Inflammatory macrophage (primary cell): ENCODE measurements at regions not wholly inside any gene's neighbourhood (a gene's known extent, or its start where the extent isn't known, plus 50 kb on each side); places are given as distances from the start of the nearest gene placed in this dataset.

Source experiments
- DNase-seq, 2 donors: peaks; one replicate each; pipeline ENCODE4 v3.0.0-alpha.2; 2020 to 2022

GRCh38 chr5:147963948-147964693, 57.8 kb upstream of the C5orf46 start:
- peak; percentile 30 to 46 for DNase-seq

DNA sequence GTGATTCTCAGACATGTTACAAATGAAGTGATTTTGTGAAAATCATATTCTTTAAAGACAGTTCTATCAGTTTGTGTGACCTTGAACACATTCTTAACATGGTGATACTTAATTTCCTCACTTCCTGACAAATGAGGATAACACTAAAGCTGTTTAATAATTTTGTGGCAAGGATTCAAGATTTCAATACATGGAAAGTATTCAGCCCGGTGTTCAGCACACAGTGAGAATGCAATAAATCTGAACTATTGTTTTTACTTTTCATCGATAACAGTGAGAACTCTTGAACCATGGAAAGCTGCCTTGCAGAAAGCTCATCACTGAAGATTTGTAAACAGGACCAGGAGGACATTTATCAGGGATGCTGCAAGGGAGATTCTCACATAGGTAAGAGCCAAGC, 57.1 kb upstream of the C5orf46 start:
- no peak for DNase-seq

GRCh38 chr5:147961208-147961749, 54.9 kb upstream of the C5orf46 start:
- DNase-seq = no peak

DNA sequence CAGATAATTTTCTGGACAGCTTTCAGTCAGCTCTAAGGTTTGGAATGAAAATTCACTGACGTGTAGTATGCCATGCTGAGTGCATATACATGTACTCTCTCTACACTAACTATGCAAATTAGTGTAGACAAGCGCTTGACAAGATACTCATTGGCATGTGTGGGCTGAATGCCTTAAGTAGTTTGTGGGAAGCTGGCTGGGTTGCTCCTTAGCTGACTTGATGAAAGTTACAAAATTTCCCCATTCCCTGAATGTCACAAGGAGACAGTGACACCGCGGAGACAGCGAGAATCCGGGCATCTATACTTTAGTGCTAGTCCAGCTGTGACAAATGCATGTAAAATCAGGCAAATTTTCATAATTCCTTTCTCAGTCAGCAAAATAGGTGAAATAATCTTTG, 51.6 kb upstream of the C5orf46 start:
- no peak for DNase-seq

GRCh38 chr5:147956842-147957223, 50.5 kb upstream of the C5orf46 start:
- no peak for DNase-seq

DNA sequence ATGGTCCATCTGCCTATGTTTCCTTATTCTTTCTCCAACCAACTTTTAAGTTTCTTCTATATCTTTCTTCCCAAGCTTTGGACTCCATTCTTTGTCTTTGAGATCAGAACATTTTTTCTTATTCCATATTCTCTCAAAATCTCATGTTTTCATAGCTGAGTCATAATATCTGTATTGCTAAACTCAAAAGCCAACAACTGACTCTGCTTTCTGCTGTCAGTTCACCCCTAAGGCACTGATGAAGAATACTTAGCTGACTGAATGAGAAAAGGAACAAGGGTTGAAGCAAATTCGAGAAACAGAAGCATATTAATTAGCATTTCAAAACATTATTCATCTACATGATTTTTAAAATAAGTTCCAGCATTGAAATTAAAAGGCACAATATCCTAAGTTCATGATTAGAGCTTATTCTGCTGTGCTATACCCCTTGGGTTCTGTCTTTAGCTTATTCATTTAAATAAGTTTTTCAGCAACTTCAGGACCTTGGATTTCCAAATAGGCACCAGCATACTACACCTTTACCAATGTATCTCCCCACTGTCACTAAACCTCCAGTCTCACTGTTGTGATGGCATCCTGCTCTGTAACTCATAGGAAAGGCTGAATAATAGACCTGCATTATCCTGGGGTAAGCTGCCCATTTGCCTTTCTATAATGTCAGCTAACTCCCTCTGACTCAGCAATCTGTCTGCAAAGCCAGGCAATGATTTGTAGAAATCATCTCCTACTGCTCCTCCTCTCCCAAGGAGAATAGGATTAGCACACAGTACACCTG, 49.9 kb upstream of the C5orf46 start:
- DNase-seq = no peak
